Uterus (tissue), 2 donors: ENCODE measurements at regions not wholly inside any gene's neighbourhood (a gene's known extent, or its start where the extent isn't known, plus 50 kb on each side); places are given as distances from the start of the nearest gene placed in this dataset.

Experiments used
- POLR2A ChIP-seq, 2 donors: fragments of 450-650 bp; IDR thresholded peaks; one replicate each; pipeline ENCODE4 v1.6.1; 2016; ENCODE audit warnings: antibody characterized with exemption in 2 of 2, mild to moderate bottlenecking in 1 of 2, moderate library complexity in 1 of 2
- TF ChIP-seq, protein P1 (sequence below), 4 experiments: fragments of 200-600 bp in 2 of 4; fragments of 450-650 bp in 2 of 4; sonication (generic) in 2 of 4; IDR thresholded peaks; one replicate each; pipeline ENCODE4 v1.5.1; 2016 to 2019; ENCODE audit warnings: antibody characterized with exemption in 4 of 4, mild to moderate bottlenecking in 2 of 4, moderate library complexity in 1 of 4

DNA sequence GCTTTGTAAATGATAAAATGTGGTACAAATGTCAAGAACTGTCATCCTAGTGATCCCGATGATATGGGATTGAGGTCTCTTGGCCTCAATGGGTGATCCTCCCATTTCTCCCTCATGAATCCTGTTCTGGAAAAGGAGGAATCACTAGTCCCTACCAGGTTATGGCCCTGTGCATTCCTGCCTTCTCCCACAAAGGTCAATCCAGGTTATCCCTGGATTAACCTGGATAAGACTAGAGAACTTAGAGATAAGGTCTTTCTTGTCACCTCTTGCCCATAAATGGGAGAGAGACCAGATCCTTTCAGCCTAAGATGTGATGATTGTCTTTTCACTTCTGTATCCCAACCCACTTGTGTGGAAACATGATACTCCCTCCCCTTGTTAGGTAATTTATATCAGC is 396.7 kb downstream of the BUD13 start:
- TF ChIP-seq, protein P1, sequence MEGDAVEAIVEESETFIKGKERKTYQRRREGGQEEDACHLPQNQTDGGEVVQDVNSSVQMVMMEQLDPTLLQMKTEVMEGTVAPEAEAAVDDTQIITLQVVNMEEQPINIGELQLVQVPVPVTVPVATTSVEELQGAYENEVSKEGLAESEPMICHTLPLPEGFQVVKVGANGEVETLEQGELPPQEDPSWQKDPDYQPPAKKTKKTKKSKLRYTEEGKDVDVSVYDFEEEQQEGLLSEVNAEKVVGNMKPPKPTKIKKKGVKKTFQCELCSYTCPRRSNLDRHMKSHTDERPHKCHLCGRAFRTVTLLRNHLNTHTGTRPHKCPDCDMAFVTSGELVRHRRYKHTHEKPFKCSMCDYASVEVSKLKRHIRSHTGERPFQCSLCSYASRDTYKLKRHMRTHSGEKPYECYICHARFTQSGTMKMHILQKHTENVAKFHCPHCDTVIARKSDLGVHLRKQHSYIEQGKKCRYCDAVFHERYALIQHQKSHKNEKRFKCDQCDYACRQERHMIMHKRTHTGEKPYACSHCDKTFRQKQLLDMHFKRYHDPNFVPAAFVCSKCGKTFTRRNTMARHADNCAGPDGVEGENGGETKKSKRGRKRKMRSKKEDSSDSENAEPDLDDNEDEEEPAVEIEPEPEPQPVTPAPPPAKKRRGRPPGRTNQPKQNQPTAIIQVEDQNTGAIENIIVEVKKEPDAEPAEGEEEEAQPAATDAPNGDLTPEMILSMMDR (IDR thresholded peaks at IDR 0.05), result no peak
- no peak for TF ChIP-seq POLR2A (IDR thresholded peaks at IDR 0.05)
